Uterus (tissue), 3 donors: ENCODE measurements at regions not wholly inside any gene's neighbourhood (a gene's known extent, or its start where the extent isn't known, plus 50 kb on each side); places are given as distances from the start of the nearest gene placed in this dataset.

Experiments
- DNase-seq, 2 donors: peaks; one replicate each; pipeline ENCODE4 v3.0.0-alpha.2; 2019 to 2020
- H3K27ac ChIP-seq, 2 donors: fragments of 200-600 bp; sonication (generic); 1 replicate in 1 of 2; 2 replicates in 1 of 2; pipeline ENCODE4 v1.5.1; 2016 to 2018
- H3K27me3 ChIP-seq, 2 donors: fragments of 200-600 bp; sonication (generic); one replicate each; pipeline ENCODE4 v1.5.1; 2018 to 2019; ENCODE audit warnings: control low read depth in 1 of 2
- H3K36me3 ChIP-seq, 2 donors: fragments of 200-600 bp; sonication (generic); one replicate each; pipeline ENCODE4 v1.5.1; 2019; ENCODE audit warnings: control low read depth in 1 of 2
- H3K4me1 ChIP-seq, 2 donors: fragments of 200-600 bp; sonication (generic); one replicate each; pipeline ENCODE4 v1.5.1; 2018 to 2019; ENCODE audit warnings: control low read depth in 1 of 2
- H3K4me3 ChIP-seq, 2 donors: fragments of 200-600 bp; sonication (generic); 1 replicate in 1 of 2; 2 replicates in 1 of 2; pipeline ENCODE4 v1.5.1; 2018 to 2019; ENCODE audit warnings: mild to moderate bottlenecking in 1 of 2
- H3K9me3 ChIP-seq, 2 donors: fragments of 200-600 bp; sonication (generic); one replicate each; pipeline ENCODE4 v1.5.1; 2019; ENCODE audit warnings: control low read depth in 1 of 2
- CTCF ChIP-seq, 4 experiments: fragments of 200-600 bp in 2 of 4; fragments of 450-650 bp in 2 of 4; sonication (generic) in 2 of 4; IDR thresholded peaks; one replicate each; pipeline ENCODE4 v1.5.1; 2016 to 2019; ENCODE audit warnings: antibody characterized with exemption in 4 of 4, mild to moderate bottlenecking in 2 of 4, moderate library complexity in 1 of 4
- POLR2A ChIP-seq, 2 donors: fragments of 450-650 bp; IDR thresholded peaks; one replicate each; pipeline ENCODE4 v1.6.1; 2016; ENCODE audit warnings: antibody characterized with exemption in 2 of 2, mild to moderate bottlenecking in 1 of 2, moderate library complexity in 1 of 2
- intact Hi-C: fragments of 100-400 bp; cut with DNase I; formaldehyde crosslinking; loops from one replicate; pipeline ENCODE4 v1.15.1; 2023; ENCODE audit warnings: low total_unique reads
- donor health status: DM: yes; HTN: yes; CAD: no.

- no peaks in the 10 kb centered on the region for H3K36me3 ChIP-seq
- H3K9me3 ChIP-seq = no peaks in the 10 kb centered on the region
- H3K4me3 ChIP-seq = no peak overlapping the region
- H3K27me3 ChIP-seq = no peaks in the 10 kb centered on the region
- intact Hi-C loops = no loop called here
- H3K4me1 ChIP-seq = no peaks in the 10 kb centered on the region
- TF ChIP-seq CTCF (IDR thresholded peaks at IDR 0.05) (no peak), POLR2A (IDR thresholded peaks at IDR 0.05) (no peak)
- H3K27ac ChIP-seq = no peak overlapping the region
- DNase-seq = no peak
These were observed 503.6 kb upstream of the REG3G start for GRCh38 chr2:78521938-78522337.

- H3K36me3 ChIP-seq = no peaks in the 10 kb centered on the region
These were observed 492.6 kb upstream of the REG3G start for GRCh38 chr2:78532762-78533379.

GRCh38 chr2:78535395-78535794 is 490.1 kb upstream of the REG3G start:
- Histone ChIP-seq H3K4me3 (no peak overlapping the region), H3K4me1 (no peaks in the 10 kb centered on the region), H3K9me3 (no peaks in the 10 kb centered on the region), H3K27me3 (no peaks in the 10 kb centered on the region), H3K27ac (no peak overlapping the region), H3K36me3 (no peaks in the 10 kb centered on the region)
- intact Hi-C loops = no loop called here
- no peak for DNase-seq
- TF ChIP-seq POLR2A (IDR thresholded peaks at IDR 0.05) (no peak), CTCF (IDR thresholded peaks at IDR 0.05) (no peak)

More at GRCh38 chr2:78532762-78533379, 492.6 kb upstream of the REG3G start:
- DNase-seq = no peak
- Histone ChIP-seq H3K4me3 (no peak overlapping the region), H3K27ac (no peak overlapping the region), H3K27me3 (no peaks in the 10 kb centered on the region), H3K4me1 (no peaks in the 10 kb centered on the region), H3K9me3 (no peaks in the 10 kb centered on the region)
- no peak for TF ChIP-seq POLR2A (IDR thresholded peaks at IDR 0.05)
- no peak for TF ChIP-seq CTCF (IDR thresholded peaks at IDR 0.05)
- intact Hi-C loops = no loop called here

GRCh38 chr2:78538322-78538721 is 487.2 kb upstream of the REG3G start:
- no peak for DNase-seq
- no peak overlapping the region for H3K27ac ChIP-seq
- H3K27me3 ChIP-seq = no peaks in the 10 kb centered on the region
- intact Hi-C loops = no loop called here
- TF ChIP-seq CTCF (IDR thresholded peaks at IDR 0.05) (no peak), POLR2A (IDR thresholded peaks at IDR 0.05) (no peak)
- H3K4me3 ChIP-seq = no peak overlapping the region
- H3K9me3 ChIP-seq = no peaks in the 10 kb centered on the region
- no peaks in the 10 kb centered on the region for H3K36me3 ChIP-seq
- no peaks in the 10 kb centered on the region for H3K4me1 ChIP-seq

- no peaks in the 10 kb centered on the region for H3K9me3 ChIP-seq
- no peak overlapping the region for H3K27ac ChIP-seq
- H3K4me1 ChIP-seq = no peaks in the 10 kb centered on the region
- intact Hi-C loops = no loop called here
- H3K27me3 ChIP-seq = no peaks in the 10 kb centered on the region
- H3K36me3 ChIP-seq = no peaks in the 10 kb centered on the region
- no peak for TF ChIP-seq CTCF (IDR thresholded peaks at IDR 0.05)
- no peak for TF ChIP-seq POLR2A (IDR thresholded peaks at IDR 0.05)
- no peak overlapping the region for H3K4me3 ChIP-seq
- no peak for DNase-seq
These were observed 485.2 kb upstream of the REG3G start for GRCh38 chr2:78540255-78540654.
